ENCODE measurements at regions not wholly inside any gene's neighbourhood (a gene's known extent, or its start where the extent isn't known, plus 50 kb on each side); places are given as distances from the start of the nearest gene placed in this dataset.

DNA sequence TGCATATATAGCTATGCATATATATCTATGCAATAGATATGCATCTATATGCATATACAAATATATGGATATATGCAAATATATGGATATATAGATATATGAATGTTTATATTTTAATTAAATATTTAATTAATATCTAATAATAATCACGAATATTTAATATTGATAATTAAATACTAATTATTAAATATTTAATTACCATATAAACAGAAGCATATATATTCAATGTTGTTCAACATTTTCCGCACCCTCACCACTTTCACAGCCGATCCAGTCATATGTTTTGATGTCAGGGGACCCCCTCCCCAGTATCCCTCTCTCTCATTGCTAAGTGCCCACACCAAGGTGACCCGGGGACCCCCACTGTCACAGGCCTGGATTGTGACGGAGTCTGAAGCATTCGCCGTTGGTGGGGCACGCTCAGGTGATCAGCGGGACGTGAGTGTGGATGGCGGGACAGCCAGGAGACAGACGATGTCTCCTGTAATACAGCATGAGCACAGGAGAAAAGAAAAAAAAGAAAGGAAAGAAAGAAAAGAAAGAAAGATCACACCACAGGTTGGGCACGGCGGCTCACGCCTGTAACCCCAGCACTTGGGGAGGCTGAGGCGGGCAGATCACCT, 199.7 kb downstream of the CRLF2 start:
- no peaks in the 10 kb centered on the region for H3K9me3 ChIP-seq
- 64 to 79% methylated on average over 2 to 16 of the region's 16 CpGs for WGBS, 2 donors (ENCODE audit: low coverage in 1 of 2)

GRCh38 chrX:1011691-1012283, 200.7 kb downstream of the CRLF2 start:
- Histone ChIP-seq H3K4me1 (no peaks in the 10 kb centered on the region), H3K4me3 (no peak overlapping the region), H3K27ac (no peak overlapping the region), H3K36me3 (no peaks in the 10 kb centered on the region), H3K27me3 (no peaks in the 10 kb centered on the region), H3K9me3 (no peaks in the 10 kb centered on the region)
- ATAC-seq = no peak
- TF ChIP-seq POLR2A (IDR thresholded peaks at IDR 0.05) (no peak), CTCF (IDR thresholded peaks at IDR 0.05) (no peak)
- WGBS, 2 donors (ENCODE audit: low coverage in 1 of 2) = 83 to 85% methylated on average over 12 of the region's 12 CpGs

More for the DNA sequence above, 199.7 kb downstream of the CRLF2 start:
- no peak for ATAC-seq
- Histone ChIP-seq H3K4me1 (no peaks in the 10 kb centered on the region), H3K27ac (no peak overlapping the region), H3K27me3 (no peaks in the 10 kb centered on the region), H3K36me3 (no peaks in the 10 kb centered on the region), H3K4me3 (no peak overlapping the region)
- TF ChIP-seq POLR2A (IDR thresholded peaks at IDR 0.05) (no peak), POLR2AphosphoS5 (IDR thresholded peaks at IDR 0.05) (no peak), EP300 (IDR thresholded peaks at IDR 0.05) (no peak), CTCF (IDR thresholded peaks at IDR 0.05) (no peak)

GRCh38 chrX:1009771-1010170, 202.7 kb downstream of the CRLF2 start:
- Histone ChIP-seq H3K36me3 (no peaks in the 10 kb centered on the region), H3K4me1 (no peaks in the 10 kb centered on the region), H3K27ac (no peak overlapping the region), H3K4me3 (no peak overlapping the region), H3K9me3 (no peaks in the 10 kb centered on the region), H3K27me3 (no peaks in the 10 kb centered on the region)
- no peak for ATAC-seq
- 67 to 80% methylated on average over 2 to 15 of the region's 15 CpGs for WGBS, 2 donors (ENCODE audit: low coverage in 1 of 2)
- TF ChIP-seq POLR2A (IDR thresholded peaks at IDR 0.05) (no peak), EP300 (IDR thresholded peaks at IDR 0.05) (no peak), CTCF (IDR thresholded peaks at IDR 0.05) (no peak), POLR2AphosphoS5 (IDR thresholded peaks at IDR 0.05) (no peak)

- Histone ChIP-seq H3K27me3 (peaks cover 4% of the 10 kb centered on the region), H3K36me3 (no peaks in the 10 kb centered on the region), H3K9me3 (no peaks in the 10 kb centered on the region), H3K4me1 (no peaks in the 10 kb centered on the region), H3K4me3 (no peak overlapping the region), H3K27ac (no peak overlapping the region)
- WGBS, 2 donors (ENCODE audit: low coverage in 1 of 2) = 78 to 92% methylated on average over 7 to 16 of the region's 20 CpGs
- TF ChIP-seq POLR2A (IDR thresholded peaks at IDR 0.05) (no peak), POLR2AphosphoS5 (IDR thresholded peaks at IDR 0.05) (no peak), EP300 (IDR thresholded peaks at IDR 0.05) (no peak), CTCF (IDR thresholded peaks at IDR 0.05) (no peak)
- no peak for ATAC-seq
These were observed 206.2 kb downstream of the CRLF2 start for GRCh38 chrX:1006156-1006730.

- ATAC-seq = no peak
- Histone ChIP-seq H3K9me3 (no peaks in the 10 kb centered on the region), H3K36me3 (no peaks in the 10 kb centered on the region), H3K27ac (no peak overlapping the region), H3K4me3 (no peak overlapping the region), H3K4me1 (no peaks in the 10 kb centered on the region), H3K27me3 (peaks cover 20% of the 10 kb centered on the region)
- TF ChIP-seq CTCF (IDR thresholded peaks at IDR 0.05) (no peak), POLR2A (IDR thresholded peaks at IDR 0.05) (no peak), EP300 (IDR thresholded peaks at IDR 0.05) (no peak), POLR2AphosphoS5 (IDR thresholded peaks at IDR 0.05) (no peak)
- WGBS, 2 donors (ENCODE audit: low coverage in 1 of 2) = 65 to 90% methylated on average over 2 to 23 of the region's 23 CpGs
These were observed 209.8 kb downstream of the CRLF2 start for GRCh38 chrX:1002611-1003010.

All from gastroesophageal sphincter (tissue), 4 donors.